Glutamatergic neuron (in vitro differentiated cells): ENCODE measurements at regions not wholly inside any gene's neighbourhood (a gene's known extent, or its start where the extent isn't known, plus 50 kb on each side); places are given as distances from the start of the nearest gene placed in this dataset.

Source experiments
- DNase-seq: peaks from one replicate; pipeline ENCODE4 v3.0.0; 2022
- H3K27ac Mint-ChIP-seq: one replicate; pipeline ENCODE4 v1.8.0; 2020; ENCODE audit warnings: mild to moderate bottlenecking, mixed read lengths, inconsistent platforms; ENCODE audit not compliant: unreplicated experiment
- H3K27me3 Mint-ChIP-seq: one replicate; pipeline ENCODE4 v1.8.0; 2020; ENCODE audit warnings: mild to moderate bottlenecking, moderate library complexity, mixed read lengths, inconsistent platforms; ENCODE audit not compliant: unreplicated experiment
- H3K36me3 Mint-ChIP-seq: one replicate; pipeline ENCODE4 v1.8.0; 2020; ENCODE audit warnings: mild to moderate bottlenecking, mixed read lengths, inconsistent platforms; ENCODE audit not compliant: unreplicated experiment
- H3K4me1 Mint-ChIP-seq: one replicate; pipeline ENCODE4 v1.8.0; 2020; ENCODE audit warnings: mild to moderate bottlenecking, low read depth, mixed read lengths, inconsistent platforms; ENCODE audit not compliant: unreplicated experiment
- H3K4me3 Mint-ChIP-seq: one replicate; pipeline ENCODE4 v1.8.0; 2020; ENCODE audit warnings: mild to moderate bottlenecking, mixed read lengths, inconsistent platforms; ENCODE audit not compliant: unreplicated experiment
- H3K9me3 Mint-ChIP-seq: one replicate; pipeline ENCODE4 v1.8.0; 2020; ENCODE audit warnings: mild to moderate bottlenecking, moderate library complexity, mixed read lengths, inconsistent platforms; ENCODE audit not compliant: unreplicated experiment
- CTCF ChIP-seq: fragments of 200-600 bp; sonication (generic); IDR thresholded peaks from one replicate; pipeline ENCODE4 v1.5.0; 2021; ENCODE audit not compliant: partially characterized antibody, unreplicated experiment

- no peak overlapping the region for H3K4me3 Mint-ChIP-seq
- no peak overlapping the region for H3K27ac Mint-ChIP-seq
- TF ChIP-seq CTCF = no peak
- peaks cover 2% of the 10 kb centered on the region for H3K27me3 Mint-ChIP-seq
- peaks cover 5% of the 10 kb centered on the region for H3K4me1 Mint-ChIP-seq
- H3K36me3 Mint-ChIP-seq = no peaks in the 10 kb centered on the region
- DNase-seq = no peak
- peaks cover 3% of the 10 kb centered on the region for H3K9me3 Mint-ChIP-seq
Measured at GRCh38 chr18:37657493-37657892, 91.9 kb upstream of the CELF4 start.

GRCh38 chr18:37654731-37655369, 89.3 kb upstream of the CELF4 start:
- Mint-ChIP-seq H3K36me3 (no peaks in the 10 kb centered on the region), H3K27me3 (peaks cover 2% of the 10 kb centered on the region), H3K27ac (no peak overlapping the region), H3K9me3 (no peaks in the 10 kb centered on the region), H3K4me1 (peaks cover 5% of the 10 kb centered on the region), H3K4me3 (no peak overlapping the region)
- DNase-seq = no peak
- no peak for TF ChIP-seq CTCF

- Mint-ChIP-seq H3K27me3 (peaks cover 2% of the 10 kb centered on the region), H3K4me3 (no peak overlapping the region), H3K4me1 (peaks cover 5% of the 10 kb centered on the region), H3K27ac (no peak overlapping the region), H3K9me3 (no peaks in the 10 kb centered on the region), H3K36me3 (peaks cover 5% of the 10 kb centered on the region)
- no peak for DNase-seq
- no peak for TF ChIP-seq CTCF
Measured at GRCh38 chr18:37654034-37654433, 88.4 kb upstream of the CELF4 start.

GRCh38 chr18:37653618-37654017, 88.0 kb upstream of the CELF4 start:
- Mint-ChIP-seq H3K36me3 (peaks cover 5% of the 10 kb centered on the region), H3K9me3 (no peaks in the 10 kb centered on the region), H3K4me1 (peaks cover 5% of the 10 kb centered on the region), H3K4me3 (no peak overlapping the region), H3K27ac (no peak overlapping the region), H3K27me3 (no peaks in the 10 kb centered on the region)
- TF ChIP-seq CTCF = no peak
- no peak for DNase-seq

GRCh38 chr18:37649930-37650329, 84.3 kb upstream of the CELF4 start:
- Mint-ChIP-seq H3K4me1 (peaks cover 5% of the 10 kb centered on the region), H3K36me3 (peaks cover 18% of the 10 kb centered on the region), H3K27me3 (peaks cover 2% of the 10 kb centered on the region), H3K27ac (no peak overlapping the region), H3K4me3 (no peak overlapping the region), H3K9me3 (no peaks in the 10 kb centered on the region)
- TF ChIP-seq CTCF = no peak
- no peak for DNase-seq
